NCI-H1694 treated with DMSO at 0.1 percent for 48 hours (cell line): ENCODE measurements at regions not wholly inside any gene's neighbourhood (a gene's known extent, or its start where the extent isn't known, plus 50 kb on each side); places are given as distances from the start of the nearest gene placed in this dataset.
A peak's percentile ranks its signal among the peaks of the same experiment; 100 is the strongest.

ENCODE experiments used
- DNase-seq: peaks from one replicate; lab custom pipeline; 2025; lab: John Stamatoyannopoulos, UW

DNA sequence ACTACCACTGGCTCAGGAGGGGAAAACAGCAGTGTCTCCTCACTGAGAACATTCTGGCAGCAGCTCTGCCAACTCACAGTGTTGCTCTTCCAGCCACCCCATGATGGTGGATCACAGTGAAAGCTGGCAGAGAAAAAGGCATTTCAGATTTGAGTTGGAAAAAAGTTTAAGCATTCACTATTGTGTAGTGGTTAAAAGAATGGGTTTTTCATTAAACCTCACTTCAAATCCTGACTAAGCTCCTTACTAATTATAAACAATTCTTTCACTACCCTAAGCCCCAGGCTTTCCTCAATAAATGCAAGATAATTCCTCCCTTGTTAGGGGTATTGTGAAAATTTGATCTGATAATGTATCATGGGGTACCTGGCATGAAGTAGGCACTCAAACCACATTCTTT, 518.1 kb downstream of the SNAPC1 start:
- no peak for DNase-seq

DNA sequence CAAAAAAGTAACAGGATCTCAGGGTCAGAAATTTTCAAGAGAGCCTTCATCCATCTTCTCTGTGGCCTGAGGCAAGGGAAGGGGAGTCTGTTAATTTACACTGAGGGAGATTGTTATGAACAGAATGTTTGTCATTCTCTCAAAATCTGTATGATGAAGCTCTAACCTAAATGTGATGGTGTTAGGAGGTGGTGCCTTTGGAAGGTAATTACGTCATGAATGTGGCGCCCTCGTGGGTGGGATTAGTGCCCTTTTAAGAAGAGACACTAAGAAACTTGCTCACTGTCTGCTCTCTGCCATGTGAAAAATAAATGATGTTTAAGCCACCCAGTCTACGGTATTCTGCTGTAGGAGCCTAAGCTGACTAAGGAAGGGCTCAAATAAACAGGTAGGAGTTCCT, 521.6 kb downstream of the SNAPC1 start:
- DNase-seq: no peak

GRCh38 chr14:62289471-62289870, 527.3 kb downstream of the SNAPC1 start:
- DNase-seq: no peak

- DNase-seq: no peak
Observed at GRCh38 chr14:62301080-62301479, 538.9 kb downstream of the SNAPC1 start.

GRCh38 chr14:62301911-62302310, 539.7 kb downstream of the SNAPC1 start:
- no peak for DNase-seq

DNA sequence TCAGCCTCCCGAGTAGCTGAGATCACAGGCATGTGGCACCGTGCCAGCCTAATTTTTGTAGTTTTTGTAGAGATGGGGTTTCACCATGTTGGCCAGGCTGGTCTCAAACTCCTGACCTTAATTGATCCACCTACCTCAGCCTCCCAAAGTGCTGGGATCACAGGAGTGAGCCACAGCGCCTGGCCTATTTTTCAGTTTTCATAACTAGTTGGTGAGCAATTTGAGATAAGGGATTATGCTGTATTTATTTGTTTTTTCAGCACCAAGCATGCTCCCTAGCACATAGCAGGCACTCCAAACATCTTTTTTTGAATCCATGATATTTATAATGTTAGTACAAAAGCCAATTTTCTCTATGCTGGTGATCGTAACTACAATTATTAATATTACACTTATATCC, 541.2 kb downstream of the SNAPC1 start:
- no peak for DNase-seq

- no peak for DNase-seq
Observed at GRCh38 chr14:62304257-62304656, 542.0 kb downstream of the SNAPC1 start.

- no peak for DNase-seq
Observed at GRCh38 chr14:62307844-62308243, 545.6 kb downstream of the SNAPC1 start.

DNA sequence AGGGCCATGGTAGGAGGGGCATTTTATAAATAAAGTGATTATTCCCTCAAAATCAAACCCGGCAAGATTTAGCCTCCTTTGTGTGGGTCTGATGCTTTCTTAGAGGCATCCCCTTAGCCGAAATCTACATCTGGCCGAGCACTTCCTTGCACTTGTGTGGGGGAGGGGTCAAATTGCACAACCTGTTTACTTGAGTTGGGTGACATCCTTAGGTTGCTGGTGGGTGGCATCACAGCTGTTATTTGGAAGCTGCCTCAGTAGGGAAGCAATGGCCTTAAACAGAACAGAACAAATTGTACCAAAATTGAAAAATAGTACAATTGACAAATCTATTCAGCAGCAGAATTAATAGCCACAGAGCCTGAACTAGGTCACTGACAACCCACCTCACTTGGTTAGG, 546.1 kb downstream of the SNAPC1 start:
- no peak for DNase-seq

GRCh38 chr14:62308891-62309290, 546.7 kb downstream of the SNAPC1 start:
- no peak for DNase-seq

GRCh38 chr14:62313212-62313611, 551.0 kb downstream of the SNAPC1 start:
- DNase-seq: no peak

DNA sequence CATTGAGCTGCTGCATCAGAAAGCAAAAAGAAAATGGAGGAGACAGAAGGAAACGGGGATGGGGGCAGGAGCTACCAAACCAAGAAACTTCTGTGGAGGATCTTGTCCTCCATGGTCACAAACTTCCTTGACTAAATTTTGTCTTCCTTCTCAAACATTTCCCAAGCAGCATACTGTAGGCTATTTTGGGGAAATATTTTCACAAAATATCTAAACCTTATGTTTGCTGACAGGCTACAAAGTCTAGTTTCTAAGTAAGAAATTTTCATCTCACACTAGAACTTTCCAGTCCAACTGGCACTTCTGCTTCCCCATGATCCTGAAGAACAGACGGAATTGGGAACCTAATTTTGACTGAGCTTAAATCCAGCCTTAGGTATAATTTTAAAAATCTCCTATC, 552.0 kb downstream of the SNAPC1 start:
- no peak for DNase-seq

GRCh38 chr14:62314871-62315270, 552.7 kb downstream of the SNAPC1 start:
- DNase-seq: no peak

- DNase-seq: no peak
Observed at GRCh38 chr14:62315631-62316030, 553.4 kb downstream of the SNAPC1 start.

DNA sequence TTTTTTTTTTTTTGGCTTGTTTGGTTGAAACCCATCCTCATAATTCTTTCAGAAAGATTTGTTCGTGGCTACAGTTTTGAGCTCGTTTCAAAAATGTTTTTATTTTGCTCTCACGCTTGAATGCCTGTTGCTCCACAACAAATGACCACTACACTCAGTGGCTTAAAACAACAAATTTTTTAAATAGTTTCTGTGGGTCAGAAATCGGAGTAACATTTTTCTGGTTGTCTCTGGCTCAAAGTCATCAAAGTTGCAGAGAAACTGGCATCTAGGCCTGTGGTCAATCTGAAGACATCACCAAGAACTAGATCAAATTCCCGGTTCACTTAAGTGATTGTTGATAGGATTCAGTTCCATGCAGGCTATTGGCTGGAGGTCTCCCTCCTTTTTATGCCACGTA, 560.0 kb downstream of the SNAPC1 start:
- DNase-seq: no peak

DNA sequence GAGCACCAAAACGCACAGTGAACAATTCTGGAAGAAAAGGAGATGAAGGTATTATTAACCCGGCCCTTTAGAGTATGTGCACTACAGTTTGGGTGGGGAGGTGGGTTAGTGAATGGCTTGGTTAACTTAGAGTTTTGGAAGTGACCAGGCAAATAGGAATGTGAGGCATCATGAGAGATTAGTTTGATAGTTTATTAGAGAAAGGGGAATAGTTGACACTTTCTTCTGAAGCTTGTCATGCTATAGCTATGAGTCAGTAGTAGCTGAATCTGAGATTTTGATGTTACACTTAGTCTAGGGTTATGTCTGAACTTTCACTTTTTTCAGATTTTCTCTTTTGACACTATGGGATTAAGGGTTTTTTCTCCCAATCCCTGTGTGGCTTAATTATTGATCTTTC, 567.2 kb downstream of the SNAPC1 start:
- DNase-seq: no peak

GRCh38 chr14:62347562-62348011, 585.4 kb downstream of the SNAPC1 start:
- peak; percentile 68 for DNase-seq

- DNase-seq: no peak
Observed at GRCh38 chr14:62357362-62357761, 595.1 kb downstream of the SNAPC1 start.

DNA sequence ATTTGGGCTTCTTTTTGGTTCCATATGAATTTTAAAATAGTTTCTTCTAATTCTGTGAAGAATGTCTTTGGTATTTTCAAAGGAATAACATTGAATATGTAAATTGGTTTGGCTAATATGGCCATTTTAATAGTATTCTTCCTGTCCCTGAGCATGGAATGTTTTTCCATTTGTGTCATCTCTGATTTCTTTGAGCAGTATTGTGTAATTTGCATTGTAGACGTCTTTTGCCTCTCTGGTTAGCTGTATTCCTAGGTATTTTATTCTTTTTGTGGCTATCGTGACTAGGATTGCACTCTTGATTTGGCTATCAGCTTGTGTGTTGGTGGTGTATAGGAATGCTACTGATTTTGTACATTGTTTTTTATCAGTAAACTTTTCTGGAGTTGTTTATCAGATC, 601.9 kb downstream of the SNAPC1 start:
- no peak for DNase-seq

DNA sequence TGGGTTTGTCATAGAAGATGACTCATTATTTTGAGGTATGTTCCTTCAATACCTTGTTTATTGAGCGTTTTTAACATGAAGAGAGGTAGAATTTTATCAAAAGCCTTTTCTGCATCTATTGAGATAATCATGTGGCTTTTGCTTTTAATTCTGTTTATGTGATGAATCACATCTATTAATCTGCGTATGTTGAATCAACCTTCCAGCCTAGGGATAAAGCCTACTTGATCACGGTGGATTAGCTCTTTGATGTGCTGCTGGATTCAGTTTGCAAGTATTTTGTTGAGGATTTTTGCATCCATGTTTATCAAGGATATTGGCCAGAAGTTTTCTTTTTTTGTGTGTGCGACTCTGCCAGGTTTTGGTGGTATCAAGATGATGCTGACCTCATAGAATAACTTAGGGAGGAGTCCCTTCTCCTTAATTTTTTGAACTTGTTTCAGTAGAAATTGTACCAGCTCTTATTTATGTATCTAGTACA, 602.6 kb downstream of the SNAPC1 start:
- DNase-seq: no peak

DNA sequence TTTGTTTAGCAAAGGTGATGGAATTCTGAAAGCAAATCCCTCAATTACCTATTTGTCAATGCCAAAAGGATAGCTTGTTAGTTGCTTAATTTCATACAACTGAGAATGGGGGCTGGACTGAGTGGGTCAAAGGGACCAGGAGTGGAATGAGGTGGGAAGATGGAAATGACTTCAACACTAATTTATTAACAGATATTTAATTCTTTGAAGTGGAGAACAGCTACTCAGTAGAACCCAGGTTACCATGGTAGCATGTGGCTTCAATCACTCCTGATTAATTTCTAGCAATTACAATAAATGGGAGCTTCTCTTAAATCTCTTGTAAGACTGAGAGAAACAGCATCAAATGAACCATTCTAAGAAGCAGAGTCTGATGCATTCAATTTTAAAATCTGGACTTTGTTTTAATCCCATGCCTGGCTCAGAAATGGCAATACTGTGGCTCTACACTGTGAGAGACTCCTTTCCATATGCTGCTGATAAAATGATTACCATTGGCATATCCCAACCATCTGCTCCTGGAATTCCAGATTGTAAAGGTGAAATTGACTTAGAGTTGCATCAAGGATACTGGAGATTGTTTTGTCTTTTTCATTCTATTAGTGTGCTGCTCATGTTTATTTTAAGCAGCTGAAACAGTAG, 607.8 kb downstream of the SNAPC1 start:
- DNase-seq: peak; percentile 95

- no peak for DNase-seq
Observed at GRCh38 chr14:62373944-62374343, 611.7 kb downstream of the SNAPC1 start.

DNA sequence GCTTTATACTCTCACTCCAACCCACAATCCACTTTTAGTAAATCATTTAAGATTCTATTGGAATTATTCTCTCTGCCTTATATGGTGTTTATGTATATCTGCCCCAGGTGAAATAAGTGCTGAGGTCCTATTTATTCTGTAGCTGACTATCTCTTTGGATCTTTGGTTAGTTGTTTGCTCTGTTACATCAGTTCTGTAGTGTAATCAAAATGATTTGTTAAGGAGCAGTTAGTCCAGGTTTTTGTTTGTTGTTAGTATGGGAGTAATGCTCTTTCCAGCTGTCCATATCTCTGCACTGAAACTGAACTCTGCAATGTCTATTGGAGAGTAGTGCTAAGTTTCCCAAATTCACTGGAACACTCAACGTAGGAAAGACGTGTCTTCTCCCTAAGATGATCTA, 615.8 kb downstream of the SNAPC1 start:
- DNase-seq: no peak

DNA sequence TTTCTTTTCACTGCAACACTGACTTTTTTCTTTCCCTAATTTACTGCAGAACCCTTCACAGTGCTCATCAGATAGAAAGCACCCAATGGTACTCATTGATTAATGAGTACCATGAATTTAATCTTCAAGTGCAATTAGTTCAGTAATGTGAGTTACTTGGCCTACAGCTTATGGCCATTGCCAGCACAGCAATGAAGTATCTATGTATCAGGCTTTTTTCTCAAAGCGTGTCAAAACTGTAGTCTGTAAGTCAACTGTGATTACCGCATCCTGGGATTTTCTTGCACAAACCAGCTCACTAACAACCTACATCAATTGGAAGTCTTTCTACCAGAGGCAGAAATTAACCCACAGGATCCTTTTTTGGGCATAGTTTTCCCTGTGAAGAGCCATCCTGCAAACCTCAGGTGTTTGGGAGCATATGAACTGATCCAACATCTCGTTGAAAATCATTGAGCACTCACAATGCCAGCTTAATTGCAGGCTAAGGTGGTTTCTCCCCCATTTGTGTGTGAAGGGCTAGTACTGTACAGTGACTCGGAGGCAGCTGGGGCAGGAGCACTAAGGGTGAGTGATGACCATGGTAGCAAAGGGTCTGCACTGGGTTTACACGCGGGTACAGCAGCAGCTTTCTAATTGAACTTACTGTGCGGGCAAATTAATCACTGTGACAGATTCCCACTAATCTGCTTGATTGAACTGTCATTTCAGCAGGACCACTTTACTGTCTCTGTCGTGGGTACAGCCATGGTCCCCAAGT, 619.3 kb downstream of the SNAPC1 start:
- no peak for DNase-seq
